ENCODE measurements at regions not wholly inside any gene's neighbourhood (a gene's known extent, or its start where the extent isn't known, plus 50 kb on each side); places are given as distances from the start of the nearest gene placed in this dataset.

GRCh38 chr16:7137560-7138330 lies 194.9 kb upstream of the RBFOX1 start:
- TF ChIP-seq ERF (CRISPR knock-in tag; IDR thresholded peaks at IDR 0.05) = no peak
- no peak for TF ChIP-seq PREB (CRISPR knock-in tag; IDR thresholded peaks at IDR 0.05)
- TF ChIP-seq CTCF (CRISPR knock-in tag; IDR thresholded peaks at IDR 0.05) = no peak
- TF ChIP-seq SETDB1 (CRISPR knock-in tag; IDR thresholded peaks at IDR 0.05; ENCODE audit: borderline replicate concordance) = no peak
- TF ChIP-seq, protein P1, sequence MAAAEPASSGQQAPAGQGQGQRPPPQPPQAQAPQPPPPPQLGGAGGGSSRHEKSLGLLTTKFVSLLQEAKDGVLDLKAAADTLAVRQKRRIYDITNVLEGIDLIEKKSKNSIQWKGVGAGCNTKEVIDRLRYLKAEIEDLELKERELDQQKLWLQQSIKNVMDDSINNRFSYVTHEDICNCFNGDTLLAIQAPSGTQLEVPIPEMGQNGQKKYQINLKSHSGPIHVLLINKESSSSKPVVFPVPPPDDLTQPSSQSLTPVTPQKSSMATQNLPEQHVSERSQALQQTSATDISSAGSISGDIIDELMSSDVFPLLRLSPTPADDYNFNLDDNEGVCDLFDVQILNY (CRISPR knock-in tag; conservative IDR thresholded peaks at IDR 0.05) = no peak
- TF ChIP-seq FOXK2 (IDR thresholded peaks at IDR 0.05) = no peak
- TF ChIP-seq CSRNP2 (CRISPR knock-in tag; conservative IDR thresholded peaks at IDR 0.05; ENCODE audit: low read depth) = no peak
- TF ChIP-seq POLR2AphosphoS5 (IDR thresholded peaks at IDR 0.05; ENCODE audit: low read depth, low read length) = no peak

All from HepG2 (cell line).